Fibroblast of the aortic adventitia (primary cell): ENCODE measurements at regions not wholly inside any gene's neighbourhood (a gene's known extent, or its start where the extent isn't known, plus 50 kb on each side); places are given as distances from the start of the nearest gene placed in this dataset.
A peak's percentile ranks its signal among the peaks of the same experiment; 100 is the strongest.
"Not testable (repeated sequence)": the region's sequence is repeated elsewhere in the genome, so short reads cannot be mapped to it uniquely, and the experiment has no call there.

Experiments used
- DNase-seq: peaks from one replicate; pipeline ENCODE4 v3.0.0-alpha.2; 2010; ENCODE audit warnings: low read depth
- H3K4me3 ChIP-seq: 2 replicates; pipeline ENCODE4 v1.5.1; 2011; ENCODE audit warnings: low read depth, mild to moderate bottlenecking, control low read depth, low read length, moderate library complexity
- TF ChIP-seq, protein P1 (sequence below): IDR thresholded peaks from 2 replicates; pipeline ENCODE4 v1.5.1; 2011; ENCODE audit warnings: mild to moderate bottlenecking, low read length, control low read depth, inconsistent platforms; ENCODE audit not compliant: insufficient read depth

DNA sequence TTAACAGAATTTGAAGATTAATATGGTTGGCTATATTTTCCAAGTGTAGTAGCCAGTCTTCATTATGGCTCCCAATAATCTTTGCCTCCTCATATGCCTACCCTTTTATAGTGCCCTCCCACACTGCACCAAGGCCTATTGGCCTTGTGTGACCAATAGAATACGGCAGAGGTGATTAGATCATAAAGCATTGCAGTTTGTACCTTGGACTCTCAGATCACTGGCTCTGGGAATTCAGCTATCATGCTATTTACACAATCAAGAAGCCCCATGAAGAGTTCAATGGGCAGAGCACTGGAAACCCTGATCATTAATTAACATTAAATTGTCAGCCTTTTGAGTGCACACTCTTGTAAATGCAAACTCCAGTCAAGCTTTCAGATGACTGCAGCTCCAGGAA is 154.5 kb upstream of the MAGI2 start:
- TF ChIP-seq, protein P1, sequence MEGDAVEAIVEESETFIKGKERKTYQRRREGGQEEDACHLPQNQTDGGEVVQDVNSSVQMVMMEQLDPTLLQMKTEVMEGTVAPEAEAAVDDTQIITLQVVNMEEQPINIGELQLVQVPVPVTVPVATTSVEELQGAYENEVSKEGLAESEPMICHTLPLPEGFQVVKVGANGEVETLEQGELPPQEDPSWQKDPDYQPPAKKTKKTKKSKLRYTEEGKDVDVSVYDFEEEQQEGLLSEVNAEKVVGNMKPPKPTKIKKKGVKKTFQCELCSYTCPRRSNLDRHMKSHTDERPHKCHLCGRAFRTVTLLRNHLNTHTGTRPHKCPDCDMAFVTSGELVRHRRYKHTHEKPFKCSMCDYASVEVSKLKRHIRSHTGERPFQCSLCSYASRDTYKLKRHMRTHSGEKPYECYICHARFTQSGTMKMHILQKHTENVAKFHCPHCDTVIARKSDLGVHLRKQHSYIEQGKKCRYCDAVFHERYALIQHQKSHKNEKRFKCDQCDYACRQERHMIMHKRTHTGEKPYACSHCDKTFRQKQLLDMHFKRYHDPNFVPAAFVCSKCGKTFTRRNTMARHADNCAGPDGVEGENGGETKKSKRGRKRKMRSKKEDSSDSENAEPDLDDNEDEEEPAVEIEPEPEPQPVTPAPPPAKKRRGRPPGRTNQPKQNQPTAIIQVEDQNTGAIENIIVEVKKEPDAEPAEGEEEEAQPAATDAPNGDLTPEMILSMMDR, result no peak
- H3K4me3 ChIP-seq, result no peak overlapping the region

DNA sequence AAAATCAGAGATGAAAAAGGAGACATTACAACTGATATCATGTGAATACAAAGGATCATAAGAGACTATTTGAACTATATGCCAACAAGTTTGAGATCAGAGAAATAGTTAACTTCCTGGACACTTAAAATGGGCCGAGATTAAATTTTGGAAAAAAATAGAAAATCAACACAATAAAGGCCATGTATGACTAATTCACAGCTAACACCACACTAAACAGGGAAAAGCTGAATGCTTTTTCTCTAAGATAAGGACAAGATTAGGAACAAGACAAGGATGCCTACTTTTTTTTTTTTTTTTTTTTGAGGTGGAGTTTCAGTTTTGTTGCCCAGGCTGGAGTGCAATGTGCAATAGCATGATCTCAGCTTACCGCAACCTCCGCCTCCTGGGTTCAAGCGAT is 151.4 kb upstream of the MAGI2 start:
- no peak overlapping the region for H3K4me3 ChIP-seq
- TF ChIP-seq, protein P1, result no peak
- DNase-seq, result peak; percentile 65

More for the DNA sequence above, 154.5 kb upstream of the MAGI2 start:
- DNase-seq, result no peak

DNA sequence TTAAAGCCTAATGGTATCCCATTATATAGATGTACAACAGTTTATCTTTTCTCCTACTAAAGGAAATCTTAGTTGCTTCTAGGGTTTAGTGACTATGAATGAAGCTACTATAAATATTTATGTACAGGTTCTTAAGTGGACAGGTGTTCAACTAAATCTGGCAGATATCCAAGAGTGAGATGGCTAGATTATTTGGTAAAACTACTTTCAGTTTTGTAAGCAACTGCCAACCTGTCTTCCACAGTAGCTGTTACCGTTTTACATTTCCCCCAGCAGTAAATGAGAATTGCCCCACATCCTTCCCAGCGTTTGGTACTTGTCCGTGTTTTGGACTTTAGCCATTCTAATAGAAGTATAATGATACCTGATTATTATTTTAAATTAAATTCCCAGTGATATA is 144.9 kb upstream of the MAGI2 start:
- TF ChIP-seq, protein P1, result no peak
- H3K4me3 ChIP-seq, result no peak overlapping the region
- DNase-seq, result no peak

DNA sequence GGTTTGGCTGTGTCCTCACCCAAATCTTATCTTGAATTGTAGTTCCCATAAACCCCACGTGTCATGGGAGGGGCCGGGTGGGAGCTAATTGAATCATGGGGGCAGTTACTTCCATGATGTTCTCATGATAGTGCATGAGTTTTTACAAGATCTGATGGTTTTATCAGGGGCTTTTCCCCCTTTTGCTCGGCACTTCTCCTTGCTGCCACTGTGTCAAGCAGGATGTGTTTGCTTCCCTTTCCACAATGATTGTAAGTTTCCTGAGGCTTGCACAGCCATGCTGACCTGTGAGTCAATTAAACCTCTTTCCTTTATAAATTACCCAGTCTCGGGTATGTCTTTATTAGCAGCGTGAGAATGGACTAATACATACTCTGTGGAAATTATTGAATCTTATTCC is 141.2 kb upstream of the MAGI2 start:
- DNase-seq, result peak; percentile 40
- not testable (repeated sequence) for H3K4me3 ChIP-seq

DNA sequence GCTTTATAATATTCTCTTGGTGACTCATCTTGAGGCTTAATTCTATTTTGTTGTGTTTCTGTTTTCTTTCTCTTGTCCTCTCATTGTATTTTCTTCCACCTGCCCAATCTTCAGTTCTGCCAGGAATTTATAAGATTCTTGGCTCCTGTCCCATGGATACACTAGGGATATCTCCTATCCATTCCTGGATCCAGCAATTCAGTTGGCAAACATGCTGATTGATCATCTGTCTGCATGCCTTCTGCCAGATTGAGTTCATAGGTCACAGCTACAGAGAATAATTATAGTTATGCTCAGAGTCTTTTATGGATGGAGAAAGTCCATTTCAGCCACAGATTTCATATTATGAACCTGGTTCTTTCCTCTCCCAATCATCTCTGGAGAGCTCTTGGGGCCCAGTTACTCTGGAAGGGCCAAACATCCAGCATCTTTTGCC is 140.4 kb upstream of the MAGI2 start:
- TF ChIP-seq, protein P1, result no peak
- peak; percentile 52 for DNase-seq

DNA sequence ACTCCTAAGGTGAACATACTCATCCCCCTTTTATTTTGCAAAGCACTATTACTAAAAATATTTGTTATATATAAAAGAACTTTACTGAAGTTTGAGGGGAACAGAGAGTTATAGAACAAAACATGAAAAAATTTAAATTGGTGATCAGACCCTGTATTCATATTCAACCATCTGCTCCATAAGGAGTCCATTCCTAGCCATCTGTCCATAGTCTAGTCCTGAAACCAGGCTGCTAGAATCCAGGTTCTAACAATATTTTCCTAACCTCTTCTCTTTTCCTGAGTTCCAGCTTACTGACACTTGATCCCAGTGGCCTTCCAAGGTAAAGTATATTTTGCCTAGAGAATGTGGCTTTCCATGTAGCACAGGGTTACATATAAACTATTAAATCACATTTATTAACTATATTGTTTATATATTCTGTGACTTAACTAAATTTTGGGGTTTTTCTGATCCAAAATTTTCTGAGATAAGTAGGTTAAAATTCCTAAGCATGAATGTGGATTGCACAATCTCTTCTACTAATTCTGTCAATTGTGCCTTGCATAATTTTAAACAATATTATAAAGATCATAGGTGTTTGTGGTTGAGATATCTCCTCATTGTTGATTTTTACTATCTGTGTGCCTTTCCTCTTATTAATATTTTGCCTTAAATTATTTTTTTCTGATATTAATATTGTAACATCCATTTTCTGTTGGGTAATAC is 137.6 kb upstream of the MAGI2 start:
- no peak overlapping the region for H3K4me3 ChIP-seq
- DNase-seq, result peak; percentile 15
- TF ChIP-seq, protein P1, result no peak

More for the DNA sequence above, 140.4 kb upstream of the MAGI2 start:
- no peak overlapping the region for H3K4me3 ChIP-seq

DNA sequence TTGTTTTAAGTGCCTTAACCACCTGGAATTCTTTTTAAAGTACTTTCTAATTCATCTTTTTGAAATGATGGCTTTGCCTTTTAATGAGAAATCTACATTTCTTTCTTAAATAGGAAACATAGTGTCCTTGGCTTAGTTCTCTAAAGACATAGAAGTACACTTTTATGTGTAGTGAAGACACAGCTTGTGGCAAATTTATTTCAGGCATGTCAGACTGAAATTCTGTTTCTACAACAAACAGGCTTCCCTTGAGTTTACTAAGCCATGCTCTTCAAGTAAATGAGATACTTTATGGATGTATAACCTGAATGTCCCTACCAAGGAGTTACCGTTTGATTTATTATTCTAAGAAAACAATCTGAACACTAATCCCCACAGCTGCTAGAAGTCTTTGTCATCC is 136.9 kb upstream of the MAGI2 start:
- no peak overlapping the region for H3K4me3 ChIP-seq
- TF ChIP-seq, protein P1, result no peak
- no peak for DNase-seq
